CD4-positive, alpha-beta T cell treated with Interleukin-15 for 4 hours (primary cell): ENCODE measurements at regions not wholly inside any gene's neighbourhood (a gene's known extent, or its start where the extent isn't known, plus 50 kb on each side); places are given as distances from the start of the nearest gene placed in this dataset.

Experiments
- DNase-seq: peaks from one replicate; pipeline ENCODE4 v3.0.0-alpha.2; 2020; ENCODE audit warnings: low spot score

DNA sequence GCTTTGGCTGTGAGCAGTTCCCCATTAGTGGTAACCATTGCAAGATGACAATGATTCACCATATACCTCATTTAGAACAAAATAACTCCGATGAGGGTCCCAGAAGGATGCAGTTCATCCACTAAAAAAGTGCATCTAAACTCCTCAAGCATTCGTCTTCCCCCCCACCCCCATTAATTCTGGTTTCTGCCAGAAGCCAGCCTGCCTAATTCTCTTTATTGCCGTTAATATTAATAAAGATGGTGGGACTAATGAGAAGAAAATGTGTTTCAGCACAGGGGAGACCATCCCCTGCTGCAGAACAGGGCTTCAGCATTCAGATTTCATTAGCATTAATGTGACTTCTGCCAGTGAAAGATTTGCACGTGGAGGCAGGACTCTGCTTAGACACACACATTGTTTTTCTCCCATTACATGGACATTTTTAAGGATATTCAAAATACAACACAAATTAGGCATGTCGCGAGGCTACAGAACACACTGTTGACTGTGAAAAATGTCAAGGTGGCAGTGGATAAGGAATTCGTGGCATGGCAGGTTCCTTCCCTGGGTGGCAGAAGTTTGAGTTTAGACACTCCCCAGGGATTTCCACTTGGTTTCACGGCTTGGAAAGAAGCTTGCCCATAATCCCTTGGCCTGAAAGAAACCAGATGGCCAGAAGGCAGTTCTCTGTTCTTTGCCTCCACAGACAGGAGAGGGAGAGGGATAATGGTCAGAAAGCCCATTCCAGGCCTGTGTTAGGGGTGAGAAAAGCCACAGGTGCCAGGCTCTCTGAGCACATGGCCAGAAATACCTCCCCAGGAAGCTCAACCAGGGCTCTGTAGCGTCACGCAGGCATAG is 236.5 kb downstream of the FOXO1 start:
- no peak for DNase-seq

DNA sequence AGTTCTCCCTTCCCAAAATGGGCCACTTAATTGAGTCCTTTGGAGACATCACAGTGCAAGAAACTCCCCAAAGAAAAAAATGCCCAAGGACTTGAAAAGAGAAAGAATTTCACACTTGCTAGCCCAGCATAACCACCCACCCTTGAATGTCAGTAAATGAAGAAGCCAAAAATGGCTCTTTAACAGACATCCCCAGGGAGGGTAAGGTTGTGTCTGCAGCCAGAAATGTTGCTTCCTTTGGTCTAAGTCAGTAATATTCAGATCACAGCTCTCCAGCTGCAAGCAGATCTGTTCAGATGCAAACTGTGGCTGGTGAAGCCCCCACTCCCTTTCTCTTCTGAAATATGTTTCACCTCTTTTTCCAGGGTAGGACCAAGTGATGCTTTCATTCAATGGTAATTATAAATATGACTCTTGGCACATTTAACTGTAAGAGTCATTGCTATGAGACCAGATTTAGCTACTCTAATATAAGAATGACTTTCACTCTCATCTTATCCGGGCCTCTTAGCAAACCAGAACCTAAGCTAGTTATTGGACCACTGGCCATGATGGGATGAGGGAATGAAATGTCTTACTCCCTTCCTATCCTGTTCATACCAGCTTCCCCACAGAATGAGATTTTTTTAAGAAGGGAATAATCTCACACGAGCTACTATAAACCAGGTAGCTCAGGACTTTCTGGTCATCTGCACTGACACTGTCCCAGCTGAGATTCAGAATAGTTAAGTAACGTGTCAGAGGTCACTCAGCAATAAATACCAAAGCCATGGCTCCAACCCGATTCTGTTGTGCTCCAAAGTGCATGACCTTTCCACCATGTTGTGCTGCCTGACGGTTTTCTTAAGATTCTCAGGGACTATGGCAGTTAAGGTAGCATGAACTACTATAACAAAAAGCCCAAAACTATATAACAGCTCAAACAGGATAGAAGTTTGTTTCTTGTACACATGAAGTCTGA is 234.1 kb downstream of the FOXO1 start:
- no peak for DNase-seq

DNA sequence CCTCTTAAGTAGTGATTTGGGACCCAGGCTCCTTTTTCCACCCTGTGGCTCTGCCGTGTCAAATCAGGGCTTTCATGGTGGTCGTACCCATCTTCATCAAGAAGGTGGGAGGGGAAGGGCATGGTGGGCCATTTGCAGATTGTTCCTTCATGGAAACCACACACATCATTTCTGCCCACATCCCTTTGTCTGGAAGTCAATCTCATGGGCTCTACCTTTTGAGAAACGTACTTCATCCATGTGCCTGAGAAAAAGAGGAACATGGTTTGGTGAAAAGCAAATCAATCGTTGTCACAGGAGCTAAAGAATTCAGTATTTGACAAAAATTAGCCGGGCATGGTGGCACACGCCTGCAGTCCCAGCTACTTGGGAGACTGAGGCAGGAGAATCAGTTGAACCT is 233.4 kb downstream of the FOXO1 start:
- no peak for DNase-seq

DNA sequence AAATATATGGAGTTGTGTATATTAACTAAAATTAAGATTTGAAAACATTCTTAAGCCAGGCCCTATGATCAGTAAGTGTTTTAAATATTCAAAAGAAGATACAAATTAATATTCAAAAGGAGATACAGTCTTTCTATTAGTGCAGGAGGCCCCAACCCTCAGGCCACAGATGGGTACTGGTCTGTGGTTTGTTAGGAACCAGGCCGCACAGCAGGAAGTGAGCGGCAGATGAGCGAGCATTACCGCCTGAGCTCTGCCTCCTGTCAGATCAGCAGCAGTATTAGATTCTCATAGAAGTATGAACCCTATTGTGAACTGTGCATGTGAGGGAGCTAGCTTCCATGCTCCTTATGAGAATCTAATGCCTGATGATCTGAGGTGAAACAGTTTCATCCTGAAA is 232.9 kb downstream of the FOXO1 start:
- peak; percentile 44 for DNase-seq

DNA sequence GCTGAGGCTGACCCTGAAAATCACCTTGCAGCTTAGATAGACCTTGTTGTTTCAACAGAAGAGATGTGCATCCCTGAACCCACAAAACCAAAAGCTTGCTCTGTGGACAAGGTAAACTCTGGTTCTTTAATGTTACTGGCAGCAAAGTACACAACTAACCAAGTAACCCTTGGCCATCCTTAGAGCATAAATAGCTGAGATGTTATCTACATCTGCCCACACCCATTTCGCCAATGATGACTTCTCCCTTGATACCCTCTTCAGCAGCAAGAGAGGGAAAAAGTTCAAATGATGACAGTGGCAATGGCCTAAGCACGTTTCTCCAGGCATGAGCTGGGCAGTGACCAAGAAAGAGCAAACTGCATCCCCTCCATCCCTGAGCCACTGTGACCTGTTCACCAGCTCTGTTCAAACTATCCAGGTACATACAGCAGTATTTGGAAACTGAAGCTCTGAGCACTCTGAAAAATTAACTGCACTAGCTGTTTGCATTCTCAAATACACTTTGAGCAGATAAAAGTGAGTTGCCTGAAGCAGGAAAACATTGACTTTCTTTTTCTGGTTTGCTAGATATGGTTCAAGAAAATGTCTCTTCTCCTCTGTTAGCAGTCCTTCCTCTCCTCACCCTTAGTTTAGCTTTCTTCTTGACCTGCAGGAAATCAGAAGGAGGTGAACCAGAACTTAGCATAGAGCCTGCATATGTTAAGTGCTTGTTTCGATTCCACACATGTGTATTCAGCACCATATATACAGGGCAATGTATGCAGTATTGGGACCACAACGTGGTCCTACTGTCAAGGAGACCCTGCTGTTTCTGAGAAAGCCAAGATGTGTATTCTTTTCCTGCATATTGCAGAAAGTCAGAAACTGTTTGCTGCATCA is 231.7 kb downstream of the FOXO1 start:
- no peak for DNase-seq

DNA sequence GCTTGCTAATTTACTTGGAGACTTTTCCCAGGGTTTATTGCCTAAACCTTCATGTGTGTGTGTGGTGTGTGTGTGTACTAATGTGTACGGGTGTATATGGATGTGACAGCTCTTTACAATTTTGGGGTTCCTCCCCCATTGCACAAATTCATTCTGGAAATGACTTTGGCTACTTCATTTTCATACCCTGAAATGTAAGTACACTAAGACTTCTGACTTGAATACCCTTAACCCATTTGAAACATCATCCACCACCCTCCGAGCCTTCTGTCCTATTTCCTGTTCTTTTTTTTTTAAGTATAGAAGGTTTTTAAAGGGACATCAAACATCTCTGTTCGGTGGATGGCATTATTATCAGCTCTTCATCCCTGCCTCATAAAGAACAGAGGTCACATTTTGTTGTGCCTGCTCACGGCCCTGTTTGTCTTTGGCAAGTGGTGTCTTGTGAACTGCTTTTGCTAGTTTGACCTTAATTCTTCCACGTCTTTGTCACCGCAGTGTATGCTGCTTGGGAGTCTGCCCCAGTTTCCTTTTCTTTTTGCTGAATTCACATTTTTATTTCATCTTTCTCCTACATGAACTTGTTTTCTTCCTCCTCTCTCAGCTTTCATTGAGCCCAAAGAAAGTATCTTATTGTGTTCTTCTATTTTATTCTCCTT is 228.3 kb downstream of the FOXO1 start:
- DNase-seq, result no peak

DNA sequence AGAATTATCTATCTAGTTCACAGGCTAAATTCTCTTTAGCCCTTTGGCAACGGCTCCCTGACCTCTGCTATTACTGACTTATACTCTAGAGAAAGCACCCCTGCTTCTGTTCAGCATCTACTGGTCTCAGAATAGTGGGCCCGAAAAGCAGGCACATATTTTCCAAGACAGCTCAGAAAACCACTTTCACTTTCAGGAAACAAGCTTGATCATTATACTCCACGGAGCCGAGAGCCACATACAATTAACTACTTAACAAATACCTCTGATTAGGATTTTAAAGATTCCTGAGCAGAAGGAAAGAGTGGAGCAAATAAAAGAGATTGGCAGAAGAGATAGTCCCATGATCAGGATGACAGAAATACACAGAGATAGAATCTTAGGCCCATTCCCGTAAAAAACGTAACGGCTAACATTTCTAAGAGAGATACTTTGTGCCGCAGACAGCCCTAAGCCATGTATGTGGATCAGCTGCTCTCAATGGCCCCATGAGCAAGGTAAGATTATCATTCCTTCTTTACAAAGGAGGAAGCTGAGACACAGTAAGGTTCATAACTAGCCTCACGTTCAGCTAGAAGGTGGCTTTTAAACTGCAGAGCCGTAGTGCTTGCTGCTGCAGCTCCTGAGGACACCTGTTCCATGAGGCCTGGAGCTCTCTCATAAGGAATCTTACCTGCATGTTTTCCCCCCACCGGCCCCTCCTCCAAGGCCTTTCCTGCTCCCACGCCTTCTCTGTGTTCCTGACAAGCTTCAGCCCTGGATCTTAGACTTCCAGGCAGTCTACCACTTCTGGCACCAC is 227.2 kb downstream of the FOXO1 start:
- no peak for DNase-seq

DNA sequence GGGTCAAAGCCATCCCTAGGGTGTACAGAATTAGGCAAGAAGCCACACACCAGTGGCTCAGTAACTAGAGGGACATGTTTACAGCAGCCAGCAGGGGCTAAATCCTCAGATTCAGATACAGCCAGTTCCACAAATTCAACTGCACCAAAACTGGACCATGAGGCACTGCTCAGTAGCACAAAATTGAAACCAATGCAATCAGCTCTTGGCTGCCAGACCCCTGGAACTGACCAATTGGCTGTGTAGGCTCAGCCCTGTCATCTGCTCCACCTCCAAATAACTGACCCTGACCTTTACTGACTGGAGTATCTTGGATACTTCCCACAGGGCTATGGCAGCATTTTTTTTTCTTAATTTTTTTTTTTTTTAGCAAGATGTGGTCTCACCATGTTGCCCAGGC is 226.5 kb downstream of the FOXO1 start:
- no peak for DNase-seq

DNA sequence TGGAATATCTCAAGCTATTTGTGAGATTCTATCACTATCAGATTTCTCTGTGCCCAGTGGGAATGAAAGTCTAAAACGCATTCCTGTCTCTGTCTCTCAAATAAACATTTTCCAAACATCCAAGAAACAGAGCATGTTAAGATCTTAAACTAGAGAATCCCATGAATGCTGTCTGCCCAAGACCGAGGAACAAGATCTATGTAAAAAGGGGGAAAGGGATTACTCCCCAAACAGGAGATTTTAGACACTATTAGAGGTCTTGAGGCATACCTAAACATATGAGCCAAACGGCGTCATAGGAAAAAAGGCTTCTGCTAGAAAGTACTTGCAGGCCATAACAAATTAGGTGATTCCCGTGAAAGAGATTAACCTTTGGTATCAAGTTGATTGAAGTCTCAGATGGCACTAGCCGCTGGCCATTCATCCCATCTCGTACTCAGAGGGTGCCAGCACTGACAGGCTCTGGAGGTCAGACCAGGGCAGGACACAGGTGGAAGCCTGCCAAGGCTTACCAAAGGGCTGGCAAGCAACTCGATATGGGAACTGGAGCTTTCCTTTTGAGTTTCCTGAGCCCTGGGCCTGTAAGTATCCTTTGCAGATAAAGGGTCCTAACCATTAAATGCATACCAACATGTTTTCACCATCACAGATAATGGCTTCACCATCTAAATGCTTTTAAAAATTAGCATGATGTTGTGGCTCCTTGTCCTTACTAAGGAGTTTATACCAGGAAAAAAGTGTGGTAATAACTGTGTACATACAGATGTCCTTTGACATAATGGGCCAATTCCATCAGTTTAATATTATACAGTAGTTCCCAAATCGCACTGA is 225.2 kb downstream of the FOXO1 start:
- DNase-seq, result no peak

DNA sequence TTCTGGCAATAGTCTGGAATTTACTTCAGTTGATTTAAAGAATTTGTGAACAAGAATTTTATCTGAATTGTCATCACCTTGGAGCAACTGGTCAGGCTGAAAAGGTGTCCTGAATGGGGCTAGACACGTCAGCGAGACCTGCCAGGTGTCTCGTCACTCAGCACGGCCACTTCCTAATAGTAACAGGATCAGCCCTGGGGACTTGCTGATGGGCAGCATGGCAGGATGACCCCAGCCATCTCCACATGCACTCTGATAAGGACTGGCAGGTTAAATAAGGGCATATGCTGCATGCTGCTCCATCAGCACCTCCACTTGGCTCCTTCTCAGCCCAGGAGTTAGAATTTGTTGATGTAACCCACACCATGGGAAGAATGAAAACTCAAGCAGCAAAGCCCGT is 224.2 kb downstream of the FOXO1 start:
- no peak for DNase-seq

DNA sequence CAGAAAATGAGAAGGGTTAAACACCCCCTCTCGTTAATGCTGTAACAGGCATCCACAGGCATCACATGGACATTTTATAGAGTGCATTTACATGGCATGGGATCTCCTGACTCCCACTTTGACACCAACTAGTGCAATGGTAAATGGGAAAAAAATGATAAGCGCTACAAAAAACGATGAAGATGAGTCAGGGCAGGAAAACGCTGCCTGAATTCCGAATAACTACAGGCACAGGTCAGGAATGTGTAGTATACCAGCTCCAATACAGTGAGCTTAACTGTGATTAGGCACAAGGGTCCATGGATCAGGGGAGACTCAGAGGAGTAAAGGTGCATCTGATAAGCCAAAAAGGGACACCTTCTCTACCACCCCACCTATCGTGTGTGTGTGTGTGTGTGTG is 223.6 kb downstream of the FOXO1 start:
- no peak for DNase-seq

DNA sequence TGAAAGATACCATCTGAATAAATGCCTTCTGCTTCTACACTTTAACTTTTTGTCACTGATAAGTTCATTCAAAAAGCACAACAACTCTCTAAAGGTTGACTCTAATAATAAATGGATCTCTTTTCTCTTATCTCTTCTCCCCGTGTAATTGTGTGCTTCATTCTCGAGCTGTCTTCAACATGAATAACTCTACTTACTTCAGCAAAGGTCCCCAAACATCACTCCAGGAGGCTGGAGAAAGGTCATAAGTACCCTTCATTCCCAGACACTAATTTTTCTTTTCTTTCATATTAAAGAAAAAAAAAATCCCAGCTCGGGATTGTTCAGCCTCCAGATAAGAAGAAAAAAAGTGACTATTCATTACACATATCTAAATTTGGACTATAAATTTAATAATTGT is 222.2 kb downstream of the FOXO1 start:
- no peak for DNase-seq

DNA sequence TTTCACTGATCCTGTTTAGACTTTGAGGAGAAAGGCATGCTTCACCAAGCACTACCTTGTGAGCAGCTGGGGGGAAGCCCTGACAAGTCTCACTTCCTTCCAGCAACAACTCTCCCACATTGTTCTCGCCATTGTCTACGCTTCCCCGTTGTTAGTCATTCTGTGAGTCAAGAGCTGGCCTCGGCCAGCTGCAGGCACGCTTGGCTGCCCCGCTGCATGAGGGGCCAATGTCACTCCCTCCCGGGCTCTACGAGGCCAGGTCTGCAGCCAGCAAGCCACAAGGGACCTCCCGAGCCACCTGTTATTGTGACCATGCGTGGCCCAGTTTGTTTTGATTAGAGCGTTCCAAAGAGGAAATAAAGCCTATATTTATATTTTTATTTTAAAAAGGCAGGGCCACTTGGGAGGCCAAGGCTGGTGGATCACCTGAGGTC is 220.9 kb downstream of the FOXO1 start:
- peak; percentile 10 for DNase-seq

DNA sequence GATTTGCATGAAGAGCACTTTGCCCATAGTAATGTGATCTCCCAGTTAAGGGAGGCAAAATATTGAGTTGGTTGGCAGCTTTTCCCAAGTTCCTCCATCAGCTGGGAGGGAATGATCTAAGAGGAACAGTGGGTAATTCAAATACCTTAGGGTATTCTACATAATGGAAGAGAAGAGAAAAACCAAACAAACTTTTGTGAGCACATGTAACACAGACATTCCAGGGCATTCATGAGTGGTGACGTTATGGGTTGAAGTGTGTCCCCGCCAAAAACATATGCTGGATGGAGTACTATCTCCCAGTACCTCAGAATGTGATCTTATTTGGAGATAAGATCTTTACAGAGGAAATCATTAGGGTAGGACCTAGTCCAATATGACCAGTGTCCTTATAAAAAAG is 220.1 kb downstream of the FOXO1 start:
- DNase-seq, result no peak

DNA sequence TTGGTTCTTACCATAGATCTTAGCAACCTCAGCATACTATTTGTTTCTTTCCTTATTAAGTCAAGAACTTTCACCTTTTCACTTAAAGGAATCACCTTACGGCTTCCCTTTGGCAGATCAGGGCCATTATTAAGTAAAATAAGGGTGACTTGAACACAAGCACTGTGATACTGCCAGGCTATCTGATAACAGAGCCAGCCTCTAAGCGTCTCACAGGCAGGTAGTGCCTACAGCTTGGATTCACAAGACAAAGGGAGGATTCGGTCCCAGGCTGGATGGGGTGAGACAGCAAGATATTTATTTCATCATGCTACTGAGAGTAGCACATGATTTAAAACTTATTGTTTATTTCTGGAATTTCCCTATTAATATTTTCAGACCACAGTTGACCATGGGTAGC is 218.6 kb downstream of the FOXO1 start:
- DNase-seq, result no peak

DNA sequence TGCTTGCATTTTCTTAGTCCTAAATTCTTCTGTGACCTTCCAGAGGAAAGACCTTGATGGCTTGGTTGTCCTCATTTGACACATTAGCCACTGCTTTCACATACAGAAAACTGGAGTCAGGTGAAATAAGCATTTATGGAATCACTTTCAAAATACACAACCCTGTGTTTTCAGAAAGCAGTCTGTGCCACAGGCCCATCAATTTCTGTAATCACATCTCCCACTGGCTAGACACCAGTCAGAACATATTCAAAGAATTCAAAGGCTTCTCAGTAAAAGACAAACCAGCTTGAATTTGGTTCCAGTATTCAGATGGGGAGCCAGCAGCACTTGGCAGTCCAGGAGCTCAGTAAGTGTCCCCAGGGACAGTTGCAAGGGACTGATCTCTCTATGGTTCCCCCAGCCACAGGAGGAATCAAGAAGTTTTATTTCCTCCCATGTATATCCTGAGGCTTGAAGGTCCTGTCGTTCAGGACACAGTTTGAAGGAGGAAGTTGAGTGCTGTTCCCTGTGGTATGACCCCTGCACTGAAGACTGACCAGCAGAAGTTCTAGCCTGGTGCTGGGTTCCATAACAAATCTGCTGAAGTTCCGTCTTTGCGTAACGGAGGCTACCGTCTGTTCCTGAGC is 214.3 kb downstream of the FOXO1 start:
- DNase-seq, result no peak

DNA sequence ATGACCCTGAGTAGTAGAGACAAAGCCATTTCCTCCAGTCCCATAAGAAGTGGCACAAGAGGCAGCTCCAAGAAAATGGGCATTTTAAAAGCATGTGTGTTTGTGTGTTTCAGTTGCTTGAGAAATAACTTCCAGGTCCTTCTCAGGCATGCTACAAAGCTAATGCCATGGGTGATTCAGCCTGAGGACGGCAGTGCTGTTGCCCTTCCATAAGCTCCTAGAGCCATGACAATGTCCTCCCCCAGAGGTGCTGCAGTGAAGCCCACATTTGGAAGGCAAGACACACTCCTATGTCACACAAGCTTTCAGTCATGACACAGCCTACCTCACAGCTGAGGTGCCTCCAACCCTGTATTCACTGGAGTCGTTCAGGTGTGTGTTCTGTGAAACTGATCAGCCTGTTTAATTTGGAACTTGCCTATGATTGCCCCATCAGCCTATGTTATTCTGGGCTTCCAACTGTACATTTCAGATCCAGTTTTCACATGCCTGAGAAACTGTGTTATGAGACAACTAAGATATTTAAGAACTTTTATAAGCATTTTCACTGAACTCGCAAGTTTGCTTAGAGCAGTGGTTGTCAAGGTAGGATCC is 213.6 kb downstream of the FOXO1 start:
- no peak for DNase-seq

DNA sequence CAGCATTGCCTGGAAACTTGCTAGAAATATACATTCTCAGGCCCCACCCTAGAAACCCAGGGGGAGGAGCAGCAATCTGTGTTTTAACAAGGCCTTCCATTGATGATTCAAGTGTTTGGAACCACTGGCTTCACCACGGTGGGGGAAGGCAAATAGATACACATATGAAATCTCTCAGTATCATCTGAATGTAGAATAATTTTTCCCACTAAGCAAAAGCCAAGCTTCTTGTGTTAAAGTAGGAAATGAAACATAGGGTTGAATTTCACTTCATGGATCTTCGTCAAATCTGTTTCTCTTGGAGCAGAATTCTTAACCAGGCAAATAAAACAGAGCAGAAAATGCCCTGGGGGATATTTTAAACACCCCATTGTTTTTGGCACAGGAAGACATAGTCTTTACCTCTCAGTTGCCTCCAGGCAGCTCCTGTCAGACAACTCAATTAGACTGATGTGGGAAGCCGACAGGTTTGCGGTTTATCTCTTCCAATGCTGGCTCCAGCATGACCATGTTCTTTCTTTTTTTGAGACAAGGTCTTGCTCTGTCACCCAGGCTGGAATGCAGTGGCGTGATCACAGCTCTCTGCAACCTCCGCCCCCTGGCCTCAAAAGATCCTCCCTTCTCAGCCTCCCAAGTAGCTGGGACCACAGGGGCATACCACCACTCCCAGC is 213.0 kb downstream of the FOXO1 start:
- no peak for DNase-seq
